Left colon (tissue), 2 donors: ENCODE measurements at regions not wholly inside any gene's neighbourhood (a gene's known extent, or its start where the extent isn't known, plus 50 kb on each side); places are given as distances from the start of the nearest gene placed in this dataset.
"Not testable (repeated sequence)": the region's sequence is repeated elsewhere in the genome, so short reads cannot be mapped to it uniquely, and the experiment has no call there.

Source experiments
- ATAC-seq: fragments of 200-7000 bp; cut with Tn5 transposase; one replicate; pipeline ENCODE4 v1.9.1; 2020; ENCODE audit warnings: mild to moderate bottlenecking, moderate library complexity
- DNase-seq, 2 donors: peaks; one replicate each; pipeline ENCODE4 v3.0.0-alpha.2; 2020
- intact Hi-C, 2 donors: fragments of 100-400 bp; cut with DNase I in 1 of 2; cut with micrococcal nuclease in 1 of 2; formaldehyde crosslinking; loops; one replicate each; pipeline versions ENCODE4 v1.11.2 to v1.14.0; 2022; cut with DNase I, micrococcal nuclease
- donor health status: DM: no; HTN: no; CAD: no.
- donor health status: DM: yes; HTN: yes; CAD: no.

- DNase-seq (no peak), ATAC-seq (no peak)
- intact Hi-C loops: no loop called here
These were observed 1120.1 kb upstream of the CITED2 start for GRCh38 chr6:140494321-140495108.

GRCh38 chr6:140493470-140493869 is 1119.0 kb upstream of the CITED2 start:
- ATAC-seq, intact Hi-C loops, DNase-seq: not testable (repeated sequence)

- DNase-seq (no peak), ATAC-seq (no peak)
- intact Hi-C loops: no loop called here
These were observed 1115.6 kb upstream of the CITED2 start for GRCh38 chr6:140490081-140490480.

- intact Hi-C loops: no loop called here
These were observed 1113.1 kb upstream of the CITED2 start for GRCh38 chr6:140487586-140487985.

GRCh38 chr6:140486450-140487361 is 1112.3 kb upstream of the CITED2 start:
- ATAC-seq (no peak), DNase-seq (no peak)
- intact Hi-C loops: no loop called here

More at GRCh38 chr6:140487586-140487985, 1113.1 kb upstream of the CITED2 start:
- ATAC-seq (no peak), DNase-seq (no peak)

GRCh38 chr6:140485740-140486449 is 1111.4 kb upstream of the CITED2 start:
- no peak for ATAC-seq
- intact Hi-C loops: no loop called here

GRCh38 chr6:140480852-140481251 is 1106.4 kb upstream of the CITED2 start:
- ATAC-seq (no peak), DNase-seq (no peak)
- intact Hi-C loops: no loop called here

More at GRCh38 chr6:140485740-140486449, 1111.4 kb upstream of the CITED2 start:
- no peak for DNase-seq

- ATAC-seq (no peak), DNase-seq (no peak)
- intact Hi-C loops: no loop called here
These were observed 1104.2 kb upstream of the CITED2 start for GRCh38 chr6:140478631-140479030.

GRCh38 chr6:140475086-140475485 is 1100.6 kb upstream of the CITED2 start:
- no peak for ATAC-seq
- no peak for DNase-seq
- intact Hi-C loops: no loop called here

GRCh38 chr6:140464720-140465119 is 1090.3 kb upstream of the CITED2 start:
- DNase-seq: no peak
- intact Hi-C loops: no loop called here
- no peak for ATAC-seq

GRCh38 chr6:140463312-140463710 is 1088.9 kb upstream of the CITED2 start:
- DNase-seq (no peak), ATAC-seq (peak; percentile 42)
- intact Hi-C loops: no loop called here

- DNase-seq (no peak), ATAC-seq (peak; percentile 91)
- intact Hi-C loops: no loop called here
These were observed 1088.2 kb upstream of the CITED2 start for GRCh38 chr6:140462453-140463311.

- ATAC-seq (no peak), DNase-seq (no peak)
- intact Hi-C loops: no loop called here
These were observed 1087.6 kb upstream of the CITED2 start for GRCh38 chr6:140462076-140462452.

GRCh38 chr6:140460267-140460666 is 1085.8 kb upstream of the CITED2 start:
- ATAC-seq (peak; percentile 77), DNase-seq (no peak)
- intact Hi-C loops: no loop called here

- intact Hi-C loops: no loop called here
- DNase-seq: no peak
- no peak for ATAC-seq
These were observed 1084.8 kb upstream of the CITED2 start for GRCh38 chr6:140459209-140459608.

- intact Hi-C loops: no loop called here
- DNase-seq: no peak
- ATAC-seq: no peak
These were observed 1071.8 kb upstream of the CITED2 start for GRCh38 chr6:140446241-140446640.

GRCh38 chr6:140445474-140446004 is 1071.1 kb upstream of the CITED2 start:
- no peak for DNase-seq
- intact Hi-C loops: no loop called here
- ATAC-seq: no peak

GRCh38 chr6:140443112-140443511 is 1068.7 kb upstream of the CITED2 start:
- intact Hi-C loops: loop anchor here in 1 of 2 donors (5.0 kb wide), 1 partner anchor 1076 kb away; no protein-coding TSS in a partner anchor
- not testable (repeated sequence) for ATAC-seq, DNase-seq
